CD4-positive, alpha-beta T cell treated with Interleukin-17A for 4 hours (primary cell): ENCODE measurements at regions not wholly inside any gene's neighbourhood (a gene's known extent, or its start where the extent isn't known, plus 50 kb on each side); places are given as distances from the start of the nearest gene placed in this dataset.

ENCODE experiments used
- DNase-seq: peaks from one replicate; pipeline ENCODE4 v3.0.0-alpha.2; 2020; ENCODE audit warnings: mixed read lengths

DNA sequence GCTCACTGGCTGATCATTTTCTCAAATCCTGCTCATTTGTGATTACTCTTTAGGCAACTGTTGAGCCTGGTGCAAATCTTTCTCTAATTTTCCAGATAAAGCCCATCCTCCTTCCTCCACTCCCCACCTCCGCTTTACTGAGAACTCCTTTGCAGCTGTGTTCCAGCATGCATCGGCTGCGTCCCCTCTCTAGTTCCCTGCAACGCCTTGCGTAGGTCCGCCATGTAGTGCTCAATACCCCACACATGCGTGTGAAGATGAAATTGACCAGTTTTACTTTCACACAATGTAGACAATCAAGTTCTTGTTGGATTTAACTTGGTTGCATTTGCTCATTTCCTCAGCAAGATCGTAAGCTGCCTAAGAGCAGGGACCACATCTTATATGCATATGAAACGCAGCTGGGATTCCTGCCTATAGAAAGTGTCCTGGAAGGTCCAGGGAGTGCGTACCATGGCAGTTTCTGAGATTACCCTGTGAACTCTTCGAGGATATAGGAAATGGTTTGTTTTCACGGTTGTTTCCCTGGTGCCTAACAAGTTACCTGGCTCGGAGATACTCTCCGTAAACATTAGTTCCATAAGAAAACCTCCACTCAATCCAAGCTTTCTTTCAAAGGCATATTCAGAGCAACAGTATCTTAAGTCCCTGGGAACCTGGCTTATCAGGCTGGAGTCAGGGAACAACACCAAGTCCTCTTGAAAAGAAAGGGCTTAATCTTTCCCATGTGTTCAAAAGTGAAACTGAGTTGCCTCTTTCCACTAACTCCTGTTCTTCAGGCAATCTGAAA lies 766.4 kb upstream of the ID2 start:
- no peak for DNase-seq

DNA sequence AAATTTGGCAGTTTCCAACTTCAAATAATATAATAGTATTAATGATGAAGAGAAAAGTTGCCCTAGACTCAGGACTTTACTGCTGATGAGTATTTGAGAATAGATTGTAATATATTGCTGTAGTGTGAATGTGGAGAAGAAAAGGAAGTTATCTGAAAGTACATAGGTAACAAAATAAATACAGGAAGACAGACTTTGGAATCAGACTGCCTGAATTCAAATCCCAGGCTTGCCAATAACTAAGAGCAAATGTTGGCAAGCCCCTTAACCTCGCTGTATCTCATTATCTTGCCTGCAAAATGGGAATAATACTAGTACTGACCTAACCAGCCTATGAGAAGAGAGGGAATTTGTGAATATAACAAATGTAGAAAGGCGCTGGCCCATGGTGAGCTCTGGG lies 765.2 kb upstream of the ID2 start:
- no peak for DNase-seq

DNA sequence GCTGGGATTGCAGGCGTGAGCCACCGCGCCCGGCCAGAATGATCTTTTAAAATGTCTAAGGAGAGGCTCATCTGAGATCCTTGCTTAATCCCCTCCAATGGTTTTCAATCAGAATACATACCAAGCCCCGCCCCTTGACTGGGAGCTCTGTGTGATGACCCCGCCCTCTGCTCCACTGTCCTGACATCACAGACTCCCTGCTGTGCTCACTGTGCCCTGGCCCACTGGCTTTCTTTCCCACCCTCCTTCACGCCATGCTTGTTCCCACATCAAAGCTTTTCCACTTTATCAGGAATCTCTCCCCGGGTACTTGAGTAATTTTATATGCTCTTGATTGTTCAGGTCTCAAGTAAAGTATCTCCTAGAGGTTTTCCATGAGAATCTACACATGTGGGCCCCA lies 762.3 kb upstream of the ID2 start:
- no peak for DNase-seq

DNA sequence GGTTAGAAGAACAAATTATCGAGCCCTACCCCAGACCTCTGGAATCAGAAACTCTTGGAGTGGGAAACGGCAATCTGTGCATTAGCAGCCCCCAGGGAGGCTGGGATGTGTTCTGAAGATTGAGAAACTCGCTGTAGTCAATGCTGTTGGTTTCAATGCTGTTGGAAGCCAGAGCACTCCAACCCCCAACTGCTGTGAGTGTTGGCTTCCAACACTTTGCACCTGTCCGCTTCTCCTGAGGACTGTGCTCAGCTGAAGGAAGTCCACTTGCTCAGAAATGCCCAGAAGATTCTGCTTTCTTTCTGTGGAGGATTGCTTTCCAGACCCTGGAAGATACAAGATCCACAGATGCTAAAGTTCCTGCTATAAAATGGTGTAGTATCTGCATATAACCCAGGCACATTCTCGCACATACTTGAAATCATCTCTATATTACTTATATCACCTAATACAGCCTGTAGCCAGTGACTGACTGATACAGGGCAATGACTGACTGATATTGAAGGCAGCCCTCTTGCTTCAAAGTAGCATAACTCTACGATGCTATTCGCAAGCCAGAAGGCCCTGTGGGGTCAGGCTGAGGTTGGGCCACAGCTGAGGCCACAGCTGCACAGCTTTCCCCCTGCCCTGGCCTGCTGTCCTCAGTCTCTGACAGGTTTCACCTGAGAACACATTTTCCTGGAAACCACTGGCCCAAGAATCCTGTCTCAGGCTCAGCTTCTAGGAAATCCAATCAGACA lies 757.7 kb upstream of the ID2 start:
- no peak for DNase-seq

- DNase-seq: no peak
These were observed 756.4 kb upstream of the ID2 start for GRCh38 chr2:7925506-7925905.

GRCh38 chr2:7927691-7928090 lies 754.2 kb upstream of the ID2 start:
- no peak for DNase-seq

DNA sequence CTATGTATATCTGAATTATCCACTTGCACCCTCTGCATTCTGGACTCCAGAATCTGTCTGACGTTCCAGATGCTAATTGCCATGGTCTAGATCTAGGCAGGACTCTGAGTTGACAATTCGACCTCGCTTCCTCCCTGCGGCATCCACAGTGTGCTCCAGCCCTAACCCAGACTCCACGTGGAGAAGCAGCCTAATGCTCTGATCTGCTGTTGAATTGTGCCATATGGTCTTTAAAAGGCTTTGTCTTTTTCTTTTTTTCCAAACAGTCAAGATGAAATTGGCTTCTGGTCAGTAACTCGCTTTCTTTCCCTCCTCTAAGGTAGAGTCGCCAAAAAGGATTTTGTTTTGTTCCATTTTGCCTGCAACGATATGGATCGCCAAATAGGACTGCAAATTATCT lies 752.6 kb upstream of the ID2 start:
- no peak for DNase-seq

DNA sequence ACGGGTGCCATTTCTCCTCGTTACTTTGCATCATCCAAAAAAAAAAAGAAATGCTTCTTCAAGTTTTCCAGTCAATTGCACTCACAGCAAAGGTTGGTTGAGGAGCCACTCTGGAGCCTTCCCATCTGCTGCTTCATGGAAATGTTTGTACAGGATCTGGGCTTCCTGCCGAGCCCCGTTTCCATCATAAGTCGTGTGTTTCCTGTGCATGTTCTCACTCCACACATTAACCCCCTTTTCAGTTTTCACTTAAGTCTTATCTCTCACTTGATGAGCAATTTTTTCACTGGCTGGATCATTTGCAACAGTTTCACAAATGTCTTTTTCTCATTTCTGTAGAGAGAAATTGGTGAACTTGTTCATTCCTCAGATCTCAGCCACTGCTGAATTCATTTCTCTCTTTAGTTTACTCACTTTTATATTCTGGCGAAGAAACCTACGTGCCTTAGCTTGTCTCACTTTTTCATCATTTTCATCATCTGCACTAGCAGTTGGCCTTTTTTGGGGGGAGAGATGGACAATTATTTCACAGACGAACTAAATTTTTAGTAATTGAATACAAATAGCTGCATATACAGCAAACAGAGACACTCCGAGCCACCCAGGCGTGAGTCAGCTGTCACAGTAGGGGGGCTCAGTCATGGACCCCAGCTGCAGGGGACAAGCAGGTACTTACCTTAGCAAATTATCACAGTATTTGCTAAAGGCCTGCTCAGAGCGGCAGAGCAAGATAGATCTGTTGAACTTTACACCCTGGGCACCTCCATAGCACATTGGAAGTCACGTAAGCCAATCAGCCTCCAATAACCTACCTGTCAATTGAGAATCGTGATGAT lies 750.8 kb upstream of the ID2 start:
- no peak for DNase-seq

- DNase-seq: no peak
These were observed 750.0 kb upstream of the ID2 start for GRCh38 chr2:7931808-7932207.

DNA sequence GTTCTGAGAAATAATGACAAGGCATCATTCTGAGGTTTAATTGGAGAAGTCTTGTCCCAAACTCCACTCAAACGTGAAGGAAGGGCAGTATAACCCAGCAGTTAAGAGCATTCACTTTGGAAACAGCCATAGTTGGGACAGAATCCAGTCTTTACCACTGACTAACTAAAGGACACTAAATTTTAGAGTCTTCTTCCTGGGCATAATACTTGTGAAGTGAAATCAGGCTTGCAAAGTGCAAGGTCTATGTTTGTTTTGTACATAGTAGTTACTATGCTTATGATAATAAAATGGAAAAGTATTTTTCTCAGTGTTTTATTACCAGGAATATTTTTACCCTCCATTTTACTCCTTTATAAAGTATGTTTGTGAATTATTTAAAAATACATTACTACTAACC lies 748.2 kb upstream of the ID2 start:
- no peak for DNase-seq

DNA sequence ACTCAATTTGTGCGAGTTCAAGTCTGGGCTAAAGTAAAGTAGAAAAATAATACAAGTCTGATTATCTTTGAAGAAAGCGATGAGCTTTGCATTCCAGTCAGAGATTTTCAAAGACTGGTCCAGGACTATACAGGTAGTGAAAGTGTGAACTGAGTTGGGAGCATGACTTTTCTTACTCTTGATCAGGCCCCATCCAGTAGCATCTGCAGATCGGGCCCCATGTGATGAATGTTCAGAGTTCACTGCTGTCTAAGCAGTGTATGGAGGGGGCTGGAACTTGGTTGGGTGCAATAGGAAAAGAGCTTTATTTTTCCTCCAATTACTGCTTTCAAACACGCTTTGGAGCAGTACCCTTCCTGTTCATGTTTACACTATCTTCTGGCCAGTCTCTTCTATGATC lies 747.4 kb upstream of the ID2 start:
- no peak for DNase-seq

GRCh38 chr2:7937082-7937481 lies 744.8 kb upstream of the ID2 start:
- no peak for DNase-seq

DNA sequence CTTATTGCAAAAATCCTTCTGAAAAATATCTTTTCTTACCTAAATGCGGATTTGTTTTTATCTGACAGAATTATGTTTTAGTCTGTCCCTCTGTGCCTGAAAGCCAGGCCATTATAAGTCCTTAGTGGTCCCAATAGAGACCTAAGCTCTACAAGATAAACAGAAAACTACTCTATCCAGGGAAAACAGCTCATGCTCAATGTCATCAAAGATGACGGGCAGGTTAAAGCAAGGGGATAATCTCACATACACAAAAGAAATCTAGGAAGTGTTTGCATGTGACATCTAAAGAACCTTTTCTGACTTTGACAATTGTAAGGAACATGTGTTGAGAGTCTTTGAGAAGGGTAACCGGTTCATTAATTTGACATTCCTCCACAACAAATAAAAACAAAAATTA lies 741.1 kb upstream of the ID2 start:
- no peak for DNase-seq

DNA sequence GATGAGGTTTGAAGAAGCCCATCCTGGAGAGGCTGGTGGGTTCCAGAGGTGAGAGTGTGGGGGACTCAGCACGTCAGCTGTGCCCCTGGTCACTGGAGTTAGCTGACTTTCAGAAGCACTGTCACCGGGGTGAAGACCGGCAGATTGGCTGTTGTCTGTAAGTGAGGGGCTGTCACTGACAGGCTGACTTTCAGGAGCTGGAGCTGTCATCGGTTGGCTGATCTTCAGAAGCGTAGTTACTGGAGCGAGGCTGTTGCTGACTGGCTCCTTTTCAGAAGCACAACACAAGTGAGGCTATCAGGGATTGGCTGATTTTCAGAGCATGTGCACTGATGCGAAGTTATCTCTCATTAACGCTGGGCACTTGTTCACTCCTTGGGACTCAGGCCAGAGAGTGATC lies 738.4 kb upstream of the ID2 start:
- no peak for DNase-seq

GRCh38 chr2:7945026-7945425 lies 736.8 kb upstream of the ID2 start:
- DNase-seq: no peak

GRCh38 chr2:7950035-7950612 lies 731.7 kb upstream of the ID2 start:
- DNase-seq: no peak

- no peak for DNase-seq
These were observed 730.9 kb upstream of the ID2 start for GRCh38 chr2:7951001-7951400.

DNA sequence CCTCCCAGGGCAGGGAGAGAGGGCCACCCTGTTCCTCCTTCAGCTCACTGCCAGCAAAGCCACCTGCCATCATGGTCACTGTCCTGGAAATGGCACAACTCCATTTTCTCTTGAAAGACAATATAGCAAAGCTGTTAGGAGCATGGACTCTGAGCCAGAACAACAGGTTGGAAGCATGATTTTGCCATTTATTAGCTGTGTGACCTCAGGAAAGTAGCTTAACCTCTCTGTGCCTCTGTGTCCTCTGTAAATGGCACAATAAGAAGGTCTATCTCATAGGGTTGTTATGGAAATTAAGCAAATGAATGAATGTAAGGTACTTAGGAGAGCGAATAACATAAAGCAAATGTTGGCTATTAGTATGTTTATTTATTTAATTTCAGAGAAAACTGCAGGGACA lies 730.4 kb upstream of the ID2 start:
- DNase-seq: no peak

GRCh38 chr2:7952046-7952745 lies 729.7 kb upstream of the ID2 start:
- no peak for DNase-seq

- DNase-seq: no peak
These were observed 728.7 kb upstream of the ID2 start for GRCh38 chr2:7953195-7953594.

DNA sequence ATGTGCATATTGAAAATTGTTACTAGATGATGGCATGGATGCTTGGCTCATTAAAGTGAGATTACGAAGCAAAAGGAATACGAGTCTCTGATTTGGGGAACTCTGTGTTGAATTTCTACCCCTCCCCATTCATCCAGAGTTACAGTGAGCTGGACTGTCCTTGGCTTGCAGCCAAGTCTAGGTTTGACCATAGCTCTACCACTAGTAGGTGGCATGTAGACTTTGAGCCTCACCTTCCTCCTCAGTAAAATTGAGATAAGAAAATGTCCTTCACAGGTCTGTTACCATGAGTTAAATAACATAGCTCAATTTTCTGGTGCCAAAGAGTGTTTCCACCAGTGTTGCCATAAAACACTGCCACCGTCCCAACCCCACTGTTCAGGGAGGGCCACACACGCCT lies 727.6 kb upstream of the ID2 start:
- no peak for DNase-seq

- no peak for DNase-seq
These were observed 725.6 kb upstream of the ID2 start for GRCh38 chr2:7956126-7956689.
